Lower lobe of right lung (tissue), 2 donors: ENCODE measurements at regions not wholly inside any gene's neighbourhood (a gene's known extent, or its start where the extent isn't known, plus 50 kb on each side); places are given as distances from the start of the nearest gene placed in this dataset.

ENCODE experiments used
- ATAC-seq, 2 donors: fragments of 200-7000 bp; cut with Tn5 transposase; one replicate each; pipeline ENCODE4 v1.9.1; 2020 to 2022; ENCODE audit warnings: mild to moderate bottlenecking in 2 of 2, moderate library complexity in 2 of 2
- DNase-seq: peaks from one replicate; pipeline ENCODE4 v3.0.0-alpha.2; 2020
- H3K27ac ChIP-seq: fragments of 200-600 bp; one replicate; pipeline ENCODE4 v1.8.0; 2022
- H3K27me3 ChIP-seq: fragments of 200-600 bp; one replicate; pipeline ENCODE4 v1.8.0; 2022; ENCODE audit warnings: low read depth
- H3K36me3 ChIP-seq: fragments of 200-600 bp; one replicate; pipeline ENCODE4 v1.8.0; 2022; ENCODE audit warnings: mild to moderate bottlenecking
- H3K4me1 ChIP-seq: fragments of 200-600 bp; one replicate; pipeline ENCODE4 v1.8.0; 2022
- H3K4me3 ChIP-seq: fragments of 200-600 bp; one replicate; pipeline ENCODE4 v1.8.0; 2022; ENCODE audit warnings: mild to moderate bottlenecking
- H3K9me3 ChIP-seq: fragments of 200-600 bp; one replicate; pipeline ENCODE4 v1.8.0; 2022
- intact Hi-C: fragments of 100-400 bp; cut with DNase I; formaldehyde crosslinking; loops from one replicate; pipeline ENCODE4 v1.11.0; 2022
- TF ChIP-seq, protein P1 (sequence below): fragments of 200-600 bp; IDR thresholded peaks from one replicate; pipeline ENCODE4 v1.8.0; 2022; ENCODE audit warnings: antibody characterized with exemption, mild to moderate bottlenecking
- donor health status: DM: no; HTN: yes; CAD: no; lungs with severe emphysema.

DNA sequence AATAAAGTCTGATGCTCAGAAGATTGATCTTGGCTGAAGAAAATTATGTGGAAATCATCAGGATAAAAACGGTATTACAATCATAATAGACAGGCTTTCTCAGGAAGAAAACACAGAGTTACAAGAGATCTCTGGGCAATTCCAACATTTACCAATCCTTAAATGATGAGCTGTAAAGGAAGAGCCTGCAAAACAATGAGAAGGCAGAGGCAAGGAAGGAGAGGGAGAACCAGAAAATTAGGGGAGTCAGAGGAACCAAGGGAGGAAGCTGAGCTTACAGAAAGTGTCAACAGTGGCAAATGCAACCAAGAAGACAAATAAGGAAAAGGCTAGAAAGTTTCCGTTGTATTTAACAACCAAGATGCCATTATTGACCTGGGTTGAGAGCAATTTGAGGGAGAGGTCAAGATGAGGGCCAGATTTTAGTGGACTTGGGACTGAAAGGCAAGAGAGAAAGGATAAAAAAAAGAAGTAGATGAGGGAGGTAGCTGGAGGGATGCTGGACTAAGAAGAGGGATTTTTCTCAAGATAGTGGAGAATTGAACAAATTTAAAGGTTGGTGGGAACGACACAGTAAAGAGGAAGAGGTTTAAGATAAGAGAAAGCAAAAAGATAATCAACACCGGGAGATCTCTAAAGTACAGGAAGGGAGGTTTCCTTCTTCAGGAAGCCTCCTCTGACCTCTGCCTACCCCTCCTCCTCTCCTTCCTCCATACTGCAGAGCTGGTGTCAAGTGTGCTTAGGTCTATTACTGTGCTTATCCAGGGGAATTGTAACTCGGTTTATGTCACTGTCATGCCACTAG lies 116.9 kb downstream of the DUSP6 start:
- intact Hi-C loops = no loop called here
- ATAC-seq = peak; percentile 32 to 39

DNA sequence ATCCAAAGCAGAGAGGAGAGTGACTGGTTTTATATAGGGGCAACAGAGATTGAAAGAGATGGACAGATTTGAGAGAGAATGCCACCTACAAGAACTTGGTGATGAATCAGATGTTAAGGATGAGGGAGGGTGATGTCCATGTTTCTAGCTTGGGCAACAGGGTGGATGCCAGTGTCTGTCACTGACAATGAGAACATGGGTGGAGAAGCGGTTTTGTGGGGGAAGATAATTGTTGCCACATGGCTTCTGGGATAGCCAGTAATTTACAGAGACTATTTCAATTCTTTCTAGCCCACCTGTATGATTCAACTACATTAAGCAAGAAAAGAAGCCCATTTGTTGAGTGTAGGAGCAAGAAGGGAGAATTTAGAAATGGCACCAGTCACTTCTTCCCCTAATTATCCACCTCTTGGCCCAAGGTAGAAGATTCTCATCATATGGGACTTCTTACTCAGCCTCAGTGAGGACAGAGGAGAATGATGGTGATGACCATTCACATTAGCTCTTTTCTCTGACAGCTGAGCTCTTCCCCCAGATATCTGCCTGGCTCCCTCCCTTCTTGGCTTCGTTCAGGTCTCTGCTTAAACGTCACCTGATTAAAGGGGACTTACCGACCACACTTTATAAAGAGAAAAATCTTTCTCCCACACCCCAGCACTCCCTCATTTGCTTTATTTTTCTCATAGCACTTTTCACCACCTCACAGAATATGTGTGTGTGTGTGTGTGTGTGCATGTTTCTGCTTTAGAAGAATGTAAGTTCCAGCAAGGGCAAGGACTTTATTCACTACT lies 117.8 kb downstream of the DUSP6 start:
- TF ChIP-seq, protein P1, sequence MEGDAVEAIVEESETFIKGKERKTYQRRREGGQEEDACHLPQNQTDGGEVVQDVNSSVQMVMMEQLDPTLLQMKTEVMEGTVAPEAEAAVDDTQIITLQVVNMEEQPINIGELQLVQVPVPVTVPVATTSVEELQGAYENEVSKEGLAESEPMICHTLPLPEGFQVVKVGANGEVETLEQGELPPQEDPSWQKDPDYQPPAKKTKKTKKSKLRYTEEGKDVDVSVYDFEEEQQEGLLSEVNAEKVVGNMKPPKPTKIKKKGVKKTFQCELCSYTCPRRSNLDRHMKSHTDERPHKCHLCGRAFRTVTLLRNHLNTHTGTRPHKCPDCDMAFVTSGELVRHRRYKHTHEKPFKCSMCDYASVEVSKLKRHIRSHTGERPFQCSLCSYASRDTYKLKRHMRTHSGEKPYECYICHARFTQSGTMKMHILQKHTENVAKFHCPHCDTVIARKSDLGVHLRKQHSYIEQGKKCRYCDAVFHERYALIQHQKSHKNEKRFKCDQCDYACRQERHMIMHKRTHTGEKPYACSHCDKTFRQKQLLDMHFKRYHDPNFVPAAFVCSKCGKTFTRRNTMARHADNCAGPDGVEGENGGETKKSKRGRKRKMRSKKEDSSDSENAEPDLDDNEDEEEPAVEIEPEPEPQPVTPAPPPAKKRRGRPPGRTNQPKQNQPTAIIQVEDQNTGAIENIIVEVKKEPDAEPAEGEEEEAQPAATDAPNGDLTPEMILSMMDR = no peak
- no peak for ATAC-seq
- no peak for DNase-seq
- Histone ChIP-seq H3K4me1 (peaks cover 31% of the 10 kb centered on the region), H3K36me3 (no peaks in the 10 kb centered on the region), H3K9me3 (no peaks in the 10 kb centered on the region), H3K27me3 (no peaks in the 10 kb centered on the region), H3K27ac (no peak overlapping the region), H3K4me3 (no peak overlapping the region)
- intact Hi-C loops = no loop called here

More for the DNA sequence above, 116.9 kb downstream of the DUSP6 start:
- H3K4me1 ChIP-seq = peaks cover 31% of the 10 kb centered on the region
- TF ChIP-seq, protein P1 = no peak
- H3K27ac ChIP-seq = peak overlapping the region; percentile 13
- no peak for DNase-seq
- H3K36me3 ChIP-seq = no peaks in the 10 kb centered on the region
- H3K4me3 ChIP-seq = no peak overlapping the region
- H3K9me3 ChIP-seq = no peaks in the 10 kb centered on the region
- H3K27me3 ChIP-seq = no peaks in the 10 kb centered on the region

DNA sequence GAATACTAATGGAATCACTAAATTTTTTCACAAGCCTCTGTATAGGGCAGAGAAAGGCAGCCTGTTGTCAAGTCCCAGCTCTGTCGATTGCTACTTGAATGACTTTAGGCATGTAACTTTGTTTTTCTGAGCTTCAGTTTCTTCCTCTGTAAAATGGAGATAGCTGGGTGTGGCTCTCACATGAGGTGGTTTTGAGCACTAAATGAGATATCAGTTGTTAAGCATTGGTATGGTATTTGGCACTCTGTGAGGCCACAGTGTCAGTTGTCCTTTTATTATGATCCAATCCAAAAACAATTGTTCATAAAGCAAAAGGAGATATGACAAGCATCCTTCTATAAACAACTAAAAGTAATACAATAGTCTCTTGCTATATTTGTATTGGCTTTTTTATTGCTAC lies 120.6 kb downstream of the DUSP6 start:
- no peaks in the 10 kb centered on the region for H3K9me3 ChIP-seq
- TF ChIP-seq, protein P1 = no peak
- intact Hi-C loops = no loop called here
- no peaks in the 10 kb centered on the region for H3K36me3 ChIP-seq
- ATAC-seq (no peak), DNase-seq (no peak)
- no peak overlapping the region for H3K27ac ChIP-seq
- H3K4me1 ChIP-seq = peaks cover 18% of the 10 kb centered on the region
- no peaks in the 10 kb centered on the region for H3K27me3 ChIP-seq
- H3K4me3 ChIP-seq = no peak overlapping the region

DNA sequence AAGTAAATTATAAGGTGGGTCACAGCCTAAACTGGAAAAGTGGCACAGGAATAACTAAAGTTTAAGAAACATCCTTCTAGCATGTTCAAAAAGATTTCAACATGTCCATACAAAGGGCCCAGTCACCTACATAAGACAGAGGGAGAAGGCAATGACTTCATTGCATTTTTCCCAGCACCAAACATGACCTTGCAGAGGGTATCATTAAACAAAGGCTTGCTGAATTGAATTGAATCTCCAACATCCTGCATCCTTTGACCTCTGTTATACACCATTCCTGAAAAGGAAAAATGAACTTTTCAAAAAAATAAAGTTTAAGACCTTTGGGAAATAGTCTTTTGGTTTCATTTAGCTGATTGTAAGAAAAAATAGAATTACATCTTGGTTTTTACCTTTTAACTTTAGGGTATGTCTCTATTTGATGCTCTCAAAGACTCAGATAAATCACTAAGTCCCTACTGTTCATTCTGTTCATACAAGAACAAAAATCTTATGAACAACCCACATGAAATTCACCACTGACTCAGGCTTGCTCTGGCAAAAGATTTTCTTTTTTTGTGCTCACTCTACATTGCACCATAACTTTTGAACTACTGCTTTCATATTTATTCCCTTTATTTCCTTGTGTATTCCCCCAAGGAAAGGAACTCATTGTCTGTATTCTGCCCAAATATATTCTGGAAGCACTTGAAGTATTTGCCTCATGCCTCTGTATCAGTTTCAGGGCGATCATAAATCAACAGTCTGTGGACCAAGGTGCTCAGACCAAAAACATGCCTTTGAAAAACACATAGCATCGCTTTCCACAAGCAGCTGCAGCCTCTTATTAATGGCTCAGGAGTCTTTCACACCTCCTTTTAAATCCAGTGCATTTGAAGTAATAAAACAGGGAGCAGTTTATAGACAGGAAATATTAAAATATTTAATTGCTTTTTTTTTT lies 121.7 kb downstream of the DUSP6 start:
- DNase-seq (no peak), ATAC-seq (no peak)
- Histone ChIP-seq H3K27ac (no peak overlapping the region), H3K9me3 (no peaks in the 10 kb centered on the region), H3K4me1 (peaks cover 12% of the 10 kb centered on the region), H3K36me3 (no peaks in the 10 kb centered on the region), H3K27me3 (no peaks in the 10 kb centered on the region), H3K4me3 (no peak overlapping the region)
- intact Hi-C loops = no loop called here
- TF ChIP-seq, protein P1 = no peak

DNA sequence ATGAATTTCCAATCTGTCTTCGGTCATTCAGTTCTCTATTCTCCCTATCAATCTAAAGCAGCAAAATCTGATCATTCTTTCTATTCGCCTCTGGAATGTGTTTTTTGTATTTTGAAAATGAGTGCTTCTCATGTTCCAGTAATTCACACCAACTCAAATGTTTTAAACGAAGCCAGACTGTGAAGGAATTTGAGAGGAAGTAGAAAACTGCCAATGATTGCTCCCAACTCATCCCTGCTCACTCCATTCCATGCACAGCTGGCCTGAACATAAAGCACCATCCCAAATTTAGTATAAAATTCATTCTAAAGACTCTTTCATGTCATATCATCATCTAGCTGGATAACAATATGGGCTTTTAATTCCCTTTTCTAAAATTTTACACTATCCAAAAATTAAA lies 123.8 kb downstream of the DUSP6 start:
- TF ChIP-seq, protein P1 = no peak
- ATAC-seq = no peak
- Histone ChIP-seq H3K9me3 (no peaks in the 10 kb centered on the region), H3K27me3 (no peaks in the 10 kb centered on the region), H3K4me3 (no peak overlapping the region), H3K4me1 (peaks cover 13% of the 10 kb centered on the region), H3K27ac (no peak overlapping the region), H3K36me3 (no peaks in the 10 kb centered on the region)
- intact Hi-C loops = no loop called here
- DNase-seq = no peak
